H9 (cell line): ENCODE measurements at regions not wholly inside any gene's neighbourhood (a gene's known extent, or its start where the extent isn't known, plus 50 kb on each side); places are given as distances from the start of the nearest gene placed in this dataset.

Experiments
- DNase-seq: peaks from one replicate; pipeline ENCODE4 v3.0.0-alpha.2; 2017
- H2AFZ ChIP-seq: one replicate; pipeline ENCODE4 v1.6.1; 2013; ENCODE audit warnings: mild to moderate bottlenecking, low read length, control low read depth, moderate library complexity
- H2AK5ac ChIP-seq: 2 replicates; pipeline ENCODE4 v1.6.1; 2013; ENCODE audit warnings: low read length, control low read depth, mixed read lengths; ENCODE audit not compliant: insufficient read length
- H2BK120ac ChIP-seq: one replicate; pipeline ENCODE4 v1.6.1; 2013; ENCODE audit warnings: low read depth, mild to moderate bottlenecking, low read length, control low read depth, inconsistent platforms; ENCODE audit not compliant: poor library complexity, severe bottlenecking
- H2BK12ac ChIP-seq: 2 replicates; pipeline ENCODE4 v1.6.1; 2013; ENCODE audit warnings: low read length, control low read depth, mixed read lengths, low read depth; ENCODE audit not compliant: insufficient read length
- H2BK15ac ChIP-seq: 2 replicates; pipeline ENCODE4 v1.6.1; 2013; ENCODE audit warnings: low read depth, low read length, control low read depth
- H2BK20ac ChIP-seq: one replicate; pipeline ENCODE4 v1.6.1; 2013; ENCODE audit warnings: low read depth, mild to moderate bottlenecking, low read length, control low read depth, inconsistent platforms; ENCODE audit not compliant: poor library complexity, severe bottlenecking
- H2BK5ac ChIP-seq: 2 replicates; pipeline ENCODE4 v1.6.1; 2013; ENCODE audit warnings: low read length, control low read depth, mixed read lengths; ENCODE audit not compliant: insufficient read length
- H3K14ac ChIP-seq: 2 replicates; pipeline ENCODE4 v1.6.1; 2013; ENCODE audit warnings: low read length, control low read depth; ENCODE audit not compliant: insufficient read depth
- H3K18ac ChIP-seq: 2 replicates; pipeline ENCODE4 v1.6.1; 2013; ENCODE audit warnings: low read depth, mild to moderate bottlenecking, mixed read lengths, low read length, control low read depth; ENCODE audit not compliant: insufficient read length
- H3K23ac ChIP-seq: 2 replicates; pipeline ENCODE4 v1.6.1; 2013; ENCODE audit warnings: low read length, control low read depth, mixed read lengths, low read depth; ENCODE audit not compliant: insufficient read length
- H3K23me2 ChIP-seq: 2 replicates; pipeline ENCODE4 v1.6.1; 2013; ENCODE audit warnings: low read depth, mild to moderate bottlenecking, mixed read lengths, low read length, control low read depth; ENCODE audit not compliant: insufficient read length, poor library complexity, severe bottlenecking
- H3K27ac ChIP-seq: 2 replicates; pipeline ENCODE4 v1.5.1; 2013; ENCODE audit warnings: low read length, control low read depth, mixed read lengths, low read depth; ENCODE audit not compliant: insufficient read length
- H3K27me3 ChIP-seq: 2 replicates; pipeline ENCODE4 v1.6.1; 2013; ENCODE audit warnings: low read length, control low read depth, inconsistent platforms; ENCODE audit not compliant: insufficient read depth
- H3K4ac ChIP-seq: 2 replicates; pipeline ENCODE4 v1.6.1; 2013; ENCODE audit warnings: low read depth, mild to moderate bottlenecking, control low read depth, inconsistent platforms, low read length, moderate library complexity
- H3K4me1 ChIP-seq: 2 replicates; pipeline ENCODE4 v1.6.1; 2013; ENCODE audit warnings: low read length, control low read depth, inconsistent platforms; ENCODE audit not compliant: insufficient read depth
- H3K4me2 ChIP-seq: 2 replicates; pipeline ENCODE4 v1.6.1; 2013; ENCODE audit warnings: low read length, control low read depth, mixed read lengths; ENCODE audit not compliant: insufficient read length, insufficient read depth
- H3K56ac ChIP-seq: 2 replicates; pipeline ENCODE4 v1.6.1; 2013; ENCODE audit warnings: low read depth, mild to moderate bottlenecking, mixed read lengths, low read length, control low read depth; ENCODE audit not compliant: insufficient read length
- H3K79me1 ChIP-seq: 2 replicates; pipeline ENCODE4 v1.6.1; 2013; ENCODE audit warnings: low read depth, mild to moderate bottlenecking, moderate library complexity, low read length, control low read depth, inconsistent platforms; ENCODE audit not compliant: insufficient read depth, poor library complexity, severe bottlenecking
- H3K79me2 ChIP-seq: 2 replicates; pipeline ENCODE4 v1.6.1; 2013; ENCODE audit warnings: low read length, control low read depth, inconsistent platforms; ENCODE audit not compliant: insufficient read depth
- H3K9ac ChIP-seq: 2 replicates; pipeline ENCODE4 v1.6.1; 2013; ENCODE audit warnings: low read length, control low read depth, mixed read lengths; ENCODE audit not compliant: insufficient read length; ENCODE audit errors: extremely low read depth
- H3K9me3 ChIP-seq: one replicate; pipeline ENCODE4 v1.6.1; 2013; ENCODE audit warnings: low read depth, low read length, inconsistent platforms; ENCODE audit not compliant: control insufficient read depth
- H3T11ph ChIP-seq: one replicate; pipeline ENCODE4 v1.6.1; 2013; ENCODE audit warnings: mild to moderate bottlenecking, low read length, control low read depth, inconsistent platforms
- H4K20me1 ChIP-seq: one replicate; pipeline ENCODE4 v1.6.1; 2013; ENCODE audit not compliant: control insufficient read depth, insufficient read length, insufficient read depth
- H4K5ac ChIP-seq: 2 replicates; pipeline ENCODE4 v1.6.1; 2013; ENCODE audit warnings: low read depth, mild to moderate bottlenecking, mixed read lengths, low read length, control low read depth; ENCODE audit not compliant: insufficient read length
- H4K8ac ChIP-seq: replicated peaks from 2 replicates; pipeline ENCODE4 v1.6.1; 2013; ENCODE audit warnings: low read length, control low read depth, mixed read lengths, low read depth; ENCODE audit not compliant: insufficient read length
- H4K91ac ChIP-seq: 2 replicates; pipeline ENCODE4 v1.6.1; 2013; ENCODE audit warnings: low read depth, mild to moderate bottlenecking, moderate library complexity, mixed read lengths, low read length, control low read depth; ENCODE audit not compliant: insufficient read length
- H3K27ac Mint-ChIP-seq, 3 experiments: 2 replicates in 2 of 3; 3 replicates in 1 of 3; pipeline ENCODE4 v1.8.0; 2020 to 2021; ENCODE audit warnings: mixed read lengths in 3 of 3, mild to moderate bottlenecking in 1 of 3, moderate library complexity in 1 of 3
- H3K27me3 Mint-ChIP-seq: 2 replicates; pipeline ENCODE4 v1.8.0; 2021; ENCODE audit warnings: low read depth, mild to moderate bottlenecking, moderate library complexity, mixed read lengths
- H3K36me3 Mint-ChIP-seq, 3 experiments: 2 replicates in 2 of 3; 3 replicates in 1 of 3; pipeline ENCODE4 v1.8.0; 2020 to 2021; ENCODE audit warnings: low read depth in 3 of 3, mixed read lengths in 3 of 3; ENCODE audit not compliant: insufficient read depth in 1 of 3
- H3K4me1 Mint-ChIP-seq, 2 experiments: 2 replicates each; pipeline ENCODE4 v1.8.0; 2020; ENCODE audit warnings: mixed read lengths in 2 of 2
- H3K4me3 Mint-ChIP-seq, 2 experiments: 2 replicates in 1 of 2; 3 replicates in 1 of 2; pipeline ENCODE4 v1.8.0; 2020 to 2021; ENCODE audit warnings: mild to moderate bottlenecking in 2 of 2, mixed read lengths in 2 of 2, moderate library complexity in 1 of 2
- H3K9me3 Mint-ChIP-seq, 2 experiments: 2 replicates in 1 of 2; 3 replicates in 1 of 2; pipeline ENCODE4 v1.8.0; 2020; ENCODE audit warnings: mild to moderate bottlenecking in 2 of 2, mixed read lengths in 2 of 2, moderate library complexity in 1 of 2
- CTCF ChIP-seq: fragments of 200-600 bp; sonication (generic); conservative IDR thresholded peaks from 3 replicates; pipeline ENCODE4 v1.8.0; 2021; ENCODE audit warnings: antibody characterized with exemption, mild to moderate bottlenecking
- WGBS: extraction: QIAGEN DNeasy Blood & Tissue Kit; methylation state at CpG from one replicate; pipeline ENCODE4 v1.1.7; 2013; ENCODE audit warnings: missing lambda C conversion rate, low lambda C conversion rate, mixed read lengths; ENCODE audit not compliant: insufficient read length; ENCODE audit errors: extremely low coverage; 5-methylcytosine and 5-hydroxymethylcytosine counted together

DNA sequence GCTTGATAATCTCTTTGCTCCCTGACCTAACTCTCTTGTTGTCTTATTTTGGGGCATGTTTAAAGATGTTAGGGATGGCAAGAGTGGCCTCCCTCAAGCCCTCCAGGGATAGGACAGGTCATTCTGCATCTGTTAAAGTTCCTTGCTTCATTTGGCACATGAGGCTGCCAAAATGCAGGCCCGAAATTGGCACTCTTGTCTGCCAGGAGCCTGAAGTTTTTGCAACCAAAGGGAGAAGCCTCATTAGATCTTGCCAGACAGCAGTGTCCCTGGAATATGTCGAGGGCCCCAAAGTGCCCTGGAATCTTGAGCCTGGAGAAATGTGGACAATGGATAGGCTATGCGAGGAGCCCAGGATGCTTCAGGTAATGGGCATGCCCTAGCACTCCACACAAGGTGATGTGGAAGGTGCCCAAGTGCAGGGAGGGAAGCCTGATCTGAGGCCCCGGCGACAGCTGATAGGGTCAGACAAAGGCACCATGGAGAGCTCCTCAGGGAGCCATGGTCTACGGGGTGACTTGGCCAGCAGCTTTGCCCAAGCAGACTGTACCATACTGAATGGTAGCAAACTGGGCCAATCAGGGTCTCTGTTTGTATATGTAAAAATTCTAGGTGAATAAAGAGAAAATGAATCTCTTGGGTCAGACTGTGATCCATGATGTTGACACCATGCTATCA lies 173.0 kb upstream of the WSCD2 start:
- Histone ChIP-seq H2AK5ac (no peak overlapping the region), H3K4ac (no peak overlapping the region), H2BK5ac (no peak overlapping the region), H4K20me1 (no peaks in the 10 kb centered on the region), H2BK20ac (no peak overlapping the region), H3K18ac (no peak overlapping the region), H3T11ph (no peak overlapping the region), H3K56ac (no peak overlapping the region), H3K27me3 (no peaks in the 10 kb centered on the region), H3K27ac (no peak overlapping the region), H4K8ac (no peak overlapping the region), H2BK12ac (no peak overlapping the region), H3K9me3 (no peaks in the 10 kb centered on the region), H3K4me1 (no peaks in the 10 kb centered on the region), H3K4me2 (no peak overlapping the region), H3K79me1 (no peaks in the 10 kb centered on the region), H2BK15ac (no peak overlapping the region), H3K23me2 (no peaks in the 10 kb centered on the region), H4K5ac (no peak overlapping the region), H4K91ac (no peak overlapping the region), H3K79me2 (no peaks in the 10 kb centered on the region), H3K14ac (no peak overlapping the region), H3K23ac (no peak overlapping the region), H2AFZ (no peak overlapping the region), H3K9ac (no peak overlapping the region), H2BK120ac (no peak overlapping the region)
- H3K27me3 Mint-ChIP-seq: peaks cover 48% of the 10 kb centered on the region
- H3K9me3 Mint-ChIP-seq: no peaks in the 10 kb centered on the region
- H3K4me3 Mint-ChIP-seq: no peak overlapping the region
- H3K27ac Mint-ChIP-seq: no peak overlapping the region
- WGBS: no CpG with 5 or more reads among the region's 6 CpGs
- DNase-seq: no peak
- H3K4me1 Mint-ChIP-seq: no peaks in the 10 kb centered on the region
- no peaks in the 10 kb centered on the region for H3K36me3 Mint-ChIP-seq
- no peak for TF ChIP-seq CTCF
